ENCODE measurements at regions not wholly inside any gene's neighbourhood (a gene's known extent, or its start where the extent isn't known, plus 50 kb on each side); places are given as distances from the start of the nearest gene placed in this dataset.

DNA sequence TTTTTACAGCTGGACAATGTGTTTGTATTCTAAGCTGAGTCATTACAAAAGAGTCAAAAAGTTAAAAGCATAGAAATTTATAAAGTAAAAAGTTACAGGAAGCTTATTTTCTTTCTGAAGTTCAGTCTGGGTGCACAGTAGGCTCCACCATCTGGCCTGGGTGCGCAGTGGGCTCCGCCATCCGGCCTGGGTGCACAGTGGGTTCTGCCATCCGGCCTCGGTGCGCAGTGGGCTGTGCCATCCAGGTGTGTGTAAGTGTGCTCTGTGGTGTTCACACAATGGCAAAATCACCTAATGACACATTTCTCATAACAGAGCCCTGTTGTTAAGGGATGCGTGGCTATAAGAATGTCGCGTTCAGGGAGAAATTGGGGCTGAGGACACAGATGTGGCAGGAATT is 195.5 kb downstream of the ANKRD30B start:
- TF ChIP-seq CTCF (IDR thresholded peaks at IDR 0.05) (no peak), POLR2A (IDR thresholded peaks at IDR 0.05) (no peak)

Data from esophagus squamous epithelium (tissue), 4 donors.